NCI-H748 (cell line): ENCODE measurements at regions not wholly inside any gene's neighbourhood (a gene's known extent, or its start where the extent isn't known, plus 50 kb on each side); places are given as distances from the start of the nearest gene placed in this dataset.
"Not testable (repeated sequence)": the region's sequence is repeated elsewhere in the genome, so short reads cannot be mapped to it uniquely, and the experiment has no call there.

ENCODE experiments used
- DNase-seq: peaks from one replicate; lab custom pipeline; 2025; ENCODE audit not compliant: unreplicated experiment; lab: John Stamatoyannopoulos, UW

- no peak for DNase-seq
Observed at GRCh38 chr20:24832518-24832917, 116.6 kb upstream of the CST7 start.

DNA sequence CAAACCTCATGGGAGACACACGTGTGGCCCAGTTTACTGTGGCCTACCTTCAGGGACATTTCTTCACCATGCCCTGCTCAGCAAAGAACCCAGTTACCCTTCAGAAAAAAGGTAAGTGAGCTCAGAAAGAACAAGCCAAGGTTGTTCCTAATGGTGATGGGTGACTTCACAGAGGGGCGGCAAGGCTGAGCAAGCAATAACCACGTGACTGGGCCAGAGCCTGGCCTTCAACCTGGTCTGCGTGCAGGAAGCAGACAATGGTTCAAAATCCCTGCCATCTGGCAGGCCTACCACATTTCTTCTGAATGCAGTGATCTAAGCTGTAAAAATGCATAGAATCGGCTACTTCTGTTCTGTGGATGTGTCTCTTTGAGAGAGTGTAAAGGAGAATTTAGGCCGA lies 115.5 kb upstream of the CST7 start:
- no peak for DNase-seq

DNA sequence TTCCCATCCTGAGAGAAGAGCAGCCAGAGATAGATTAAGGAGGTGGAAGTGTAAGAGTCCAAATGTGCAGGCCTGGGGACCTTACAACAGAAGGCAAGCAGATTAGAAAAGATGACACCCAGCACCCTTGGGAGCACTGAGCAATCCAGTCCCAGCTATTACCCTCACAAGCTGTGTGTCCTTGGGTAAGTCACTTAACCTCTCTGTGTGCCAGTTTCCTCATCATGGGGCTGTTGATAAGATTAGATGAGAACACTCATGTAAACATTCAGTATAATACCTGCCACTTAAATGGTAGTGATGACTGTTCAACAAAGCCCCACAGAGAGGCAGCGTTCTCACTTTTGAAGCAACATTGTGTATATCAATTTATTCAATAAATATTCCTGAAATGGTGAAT lies 114.8 kb upstream of the CST7 start:
- DNase-seq = no peak

DNA sequence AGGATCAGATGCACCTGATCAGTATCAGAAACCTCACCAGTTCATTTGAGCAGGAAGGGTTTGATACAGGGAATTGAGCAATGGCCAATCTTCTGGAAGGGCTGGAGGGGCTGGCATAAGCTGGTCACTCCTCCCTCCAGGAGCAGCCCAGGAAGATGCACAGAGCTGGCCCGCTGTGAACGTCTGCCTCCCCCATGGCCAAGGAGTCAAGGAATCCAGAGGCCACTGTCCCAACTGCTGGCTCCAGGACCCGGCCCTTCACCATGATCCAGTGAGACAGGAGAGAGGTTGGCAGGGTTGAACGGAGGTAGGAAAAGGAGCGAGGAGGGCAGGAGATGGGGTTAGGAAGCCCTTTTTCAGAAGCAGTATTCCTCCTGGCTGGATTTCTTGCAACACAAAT lies 113.9 kb upstream of the CST7 start:
- no peak for DNase-seq

DNA sequence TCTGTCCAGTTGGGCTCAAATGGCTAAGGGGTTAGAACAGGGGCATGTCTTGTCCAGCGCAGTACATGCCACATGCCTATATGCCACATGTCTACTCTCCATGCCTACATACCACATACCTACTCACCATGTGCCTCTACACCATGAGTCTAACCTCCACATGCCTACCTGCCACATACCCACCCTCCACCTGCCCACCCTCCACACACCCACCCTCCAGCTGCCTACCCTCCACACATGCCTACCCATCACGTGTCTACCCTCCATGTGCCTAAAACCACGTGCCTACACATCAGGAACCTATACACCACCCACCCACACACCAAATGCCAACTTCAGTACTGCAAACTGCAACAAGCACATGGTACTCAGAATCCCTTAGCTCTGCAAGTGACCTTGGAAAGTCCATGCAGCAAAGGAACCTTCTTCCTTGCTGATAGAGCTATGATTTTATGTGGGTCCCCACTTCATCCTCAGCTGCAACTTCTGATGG lies 113.0 kb upstream of the CST7 start:
- no peak for DNase-seq

DNA sequence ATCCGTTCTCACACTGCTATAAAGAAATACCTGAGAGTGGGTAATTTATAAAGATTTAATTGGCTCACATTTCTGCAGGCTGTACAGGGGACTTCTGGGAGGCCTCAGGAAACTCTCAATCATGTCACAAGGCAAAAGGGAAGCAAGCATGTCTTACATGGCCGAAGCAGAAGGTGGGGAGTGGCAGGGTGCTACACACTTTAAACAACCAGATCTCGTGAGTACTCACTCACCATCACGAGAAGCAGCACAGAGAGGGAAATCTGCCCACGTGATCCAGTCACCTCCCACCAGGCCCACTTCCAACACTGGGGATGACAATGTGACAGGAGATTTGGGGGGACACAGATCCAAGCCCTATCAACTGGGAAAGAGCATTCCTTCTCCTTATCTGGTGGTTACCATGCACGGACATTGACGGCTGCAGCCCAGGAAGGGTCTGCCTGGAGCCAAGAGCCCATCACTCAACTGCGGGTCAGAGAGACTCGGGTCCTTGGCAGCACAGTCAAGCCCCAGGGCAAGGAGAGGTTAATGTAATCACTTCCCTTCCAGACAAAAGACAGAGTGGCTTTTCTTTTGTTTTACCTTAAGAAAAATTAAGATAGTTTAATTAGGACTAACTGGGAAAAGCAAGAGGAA lies 112.3 kb upstream of the CST7 start:
- DNase-seq = no peak

DNA sequence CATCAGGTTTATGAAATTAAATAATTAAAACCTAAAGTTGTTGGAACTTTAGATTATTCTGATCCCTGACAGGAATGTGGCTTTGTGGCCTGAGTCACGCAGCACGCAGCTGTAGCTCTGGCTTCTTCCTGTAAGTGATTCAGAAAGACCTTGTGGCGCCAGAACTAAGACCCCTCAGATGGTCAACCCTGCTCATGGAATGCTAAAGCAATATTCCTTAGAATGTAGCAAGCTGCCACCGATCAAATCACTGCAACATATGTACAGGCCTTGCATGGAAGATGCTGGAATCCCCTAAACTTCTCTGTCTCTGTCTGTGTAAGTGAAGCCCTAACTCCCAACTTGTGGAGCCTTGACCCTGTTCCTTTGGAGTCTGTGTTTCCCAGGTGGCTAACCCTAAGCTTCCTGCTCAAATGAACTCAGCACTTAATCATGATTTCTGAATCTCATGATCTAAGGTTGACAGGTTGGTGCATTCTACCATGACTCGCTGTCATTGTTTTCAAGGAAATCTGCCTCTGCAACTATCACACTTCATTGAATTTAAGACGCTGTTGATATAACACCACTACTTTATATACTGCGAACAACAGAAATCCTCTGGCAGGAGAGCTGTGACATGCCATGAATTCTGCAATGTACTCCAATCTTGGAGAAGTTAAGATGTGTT lies 111.2 kb upstream of the CST7 start:
- DNase-seq = no peak

- no peak for DNase-seq
Observed at GRCh38 chr20:24838546-24839535, 110.2 kb upstream of the CST7 start.

DNA sequence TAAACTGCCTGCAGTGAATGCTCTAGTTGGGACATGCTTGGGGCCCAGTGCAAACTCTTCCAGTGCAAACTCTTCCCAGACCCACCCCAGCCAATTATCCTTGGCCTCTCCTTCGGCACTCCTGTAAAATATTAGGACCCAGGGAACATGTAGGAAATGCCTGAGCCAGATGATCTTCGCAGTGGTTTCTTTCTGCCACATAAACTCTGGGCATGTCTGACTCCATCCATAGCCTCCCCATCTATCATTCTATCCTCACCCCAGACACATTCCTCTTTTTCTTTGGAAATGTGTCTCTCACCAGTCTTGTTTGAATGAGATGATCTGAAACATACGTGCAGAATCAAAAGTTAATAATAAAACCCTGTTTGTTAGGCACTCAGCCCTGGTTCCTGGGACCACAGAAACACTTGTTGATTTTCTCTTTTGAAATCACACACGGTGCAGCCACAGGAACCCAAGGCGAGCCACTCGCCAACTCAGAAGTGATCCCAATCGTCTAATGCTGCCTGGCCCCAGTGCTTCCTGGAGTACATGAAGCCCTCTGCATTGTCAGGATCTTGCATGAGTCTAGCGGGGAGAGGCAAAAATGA lies 108.9 kb upstream of the CST7 start:
- no peak for DNase-seq

DNA sequence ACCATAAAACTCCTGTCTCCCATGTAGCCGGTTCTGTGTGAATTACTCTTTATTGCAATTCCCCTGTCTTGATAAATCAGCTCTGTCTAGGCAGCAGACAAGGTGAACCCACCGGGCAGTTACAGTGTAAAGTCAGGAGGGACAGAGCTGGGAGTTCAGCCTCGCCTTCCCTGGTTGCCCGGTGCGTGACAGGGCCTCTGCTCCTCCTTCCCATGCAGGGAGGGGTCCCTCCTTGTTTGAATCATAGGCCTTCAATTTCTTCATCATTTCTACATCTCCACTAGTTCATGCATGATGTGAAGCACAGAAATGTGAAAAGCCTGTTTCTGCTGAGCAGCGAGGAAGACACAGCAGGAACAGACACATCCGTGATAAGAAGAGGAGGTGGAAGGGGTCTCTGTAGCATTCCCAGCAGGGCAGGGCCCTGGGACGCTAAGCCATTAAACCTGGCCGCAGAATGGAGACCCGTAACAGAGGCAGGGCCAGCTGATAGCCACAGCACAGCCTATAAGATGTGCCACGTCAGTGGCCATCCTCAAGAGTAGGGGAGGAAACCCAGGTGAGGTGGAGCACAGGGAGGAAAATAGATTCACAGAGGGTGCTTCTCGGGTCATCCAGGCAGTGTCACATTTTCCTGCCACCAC lies 106.7 kb upstream of the CST7 start:
- no peak for DNase-seq

DNA sequence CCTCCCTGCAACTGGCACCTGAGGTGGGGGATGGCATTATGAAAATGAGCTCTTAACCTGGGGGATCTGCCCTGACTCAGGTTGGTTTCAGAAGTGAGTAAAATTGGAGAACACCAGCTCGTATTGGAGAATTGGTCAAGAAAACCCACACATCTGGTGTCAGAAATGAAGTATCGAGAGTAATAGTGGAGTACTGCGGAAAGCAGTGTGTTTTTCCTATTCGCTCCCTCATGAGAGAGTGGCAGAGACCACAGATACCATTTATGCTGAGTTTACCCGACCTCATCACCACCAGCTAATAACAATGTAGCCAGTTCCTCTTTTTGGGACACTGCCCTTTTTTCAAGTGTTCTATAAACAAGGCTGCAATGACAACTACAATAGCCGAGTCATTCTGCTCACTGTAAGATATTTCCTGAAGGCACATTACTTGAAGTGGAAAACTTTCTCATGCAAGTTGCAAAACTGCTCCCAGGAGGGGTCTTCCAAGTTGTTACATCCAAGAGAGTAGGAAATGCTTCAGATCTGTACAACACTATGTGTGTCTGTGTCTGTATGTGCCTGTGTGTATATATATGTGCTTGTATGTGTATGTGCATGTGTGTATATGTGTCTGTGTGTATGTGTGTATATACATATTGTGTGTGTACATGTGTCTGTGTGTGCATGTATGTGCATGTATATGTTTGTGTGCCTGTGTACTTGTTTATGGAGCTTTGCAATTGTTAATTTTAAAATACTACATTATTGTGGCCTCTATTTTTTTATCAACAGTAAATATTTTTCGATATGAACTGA lies 106.0 kb upstream of the CST7 start:
- DNase-seq = peak; percentile 15

DNA sequence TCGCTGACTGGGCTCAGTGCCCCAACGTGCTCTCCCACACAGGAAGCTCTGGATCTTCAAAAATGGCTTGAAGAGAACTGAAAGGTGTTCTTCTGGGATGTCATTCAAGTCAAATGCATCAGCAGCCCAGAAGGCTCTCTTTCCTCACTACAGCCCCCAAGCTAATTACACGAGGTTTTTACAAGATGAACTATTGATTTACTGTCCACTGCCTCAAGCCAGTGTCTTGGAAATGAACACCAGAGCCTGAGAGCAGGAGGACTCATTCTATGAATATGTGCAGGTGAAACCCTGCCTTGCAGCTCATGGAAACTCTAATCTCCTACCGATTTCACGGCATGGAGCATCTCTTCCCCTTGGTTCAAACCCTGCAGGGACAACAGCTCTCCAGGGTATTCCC lies 98.9 kb upstream of the CST7 start:
- DNase-seq = no peak

DNA sequence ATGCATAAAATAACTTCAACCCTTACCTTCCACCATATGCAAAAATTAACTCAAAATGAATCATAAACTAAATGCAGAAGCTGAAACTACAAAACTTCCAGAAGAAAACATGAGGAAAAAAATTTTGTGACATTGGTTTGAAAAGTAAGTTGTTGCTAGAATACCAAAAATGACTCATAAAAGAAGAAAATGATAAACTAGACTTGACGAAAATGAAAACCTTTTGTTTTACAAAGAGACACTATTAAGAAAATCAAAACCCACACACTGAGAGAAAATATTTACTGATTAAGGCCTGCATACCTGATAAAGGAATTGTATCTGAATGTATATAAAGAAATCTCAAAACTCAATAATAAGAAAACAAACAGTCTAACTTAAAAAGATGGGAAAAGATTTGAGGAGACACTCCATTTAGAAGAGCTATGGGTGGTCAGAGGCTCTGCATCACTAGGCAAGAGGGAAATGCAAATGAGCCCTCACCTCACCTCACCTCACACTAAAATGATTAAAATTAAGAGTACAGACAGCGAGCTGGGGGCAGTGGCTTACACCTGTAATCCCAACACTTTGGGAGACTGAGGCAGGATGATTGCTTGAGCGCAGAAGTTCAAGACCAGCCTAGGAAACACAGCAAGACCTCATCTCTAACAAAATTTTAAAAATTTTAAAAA lies 97.6 kb upstream of the CST7 start:
- DNase-seq = no peak

DNA sequence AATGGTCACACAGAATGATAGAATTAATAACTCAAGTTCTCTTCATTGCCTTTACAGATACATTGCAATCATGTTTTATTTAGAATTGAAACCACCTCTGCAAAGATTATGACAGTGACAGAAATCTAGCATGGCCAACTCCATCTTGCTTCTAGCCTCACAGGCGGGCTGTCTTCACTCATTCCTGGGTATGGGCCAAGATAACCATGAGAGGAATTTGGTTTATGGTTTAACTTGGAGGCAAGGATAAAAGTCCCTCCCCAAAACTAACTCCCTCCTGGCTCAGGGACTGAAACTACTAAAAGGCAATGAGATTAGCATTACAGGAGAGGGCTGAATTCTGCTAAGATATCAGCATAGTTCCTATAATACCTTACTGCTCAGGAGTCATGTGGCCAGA lies 95.2 kb upstream of the CST7 start:
- DNase-seq = no peak

DNA sequence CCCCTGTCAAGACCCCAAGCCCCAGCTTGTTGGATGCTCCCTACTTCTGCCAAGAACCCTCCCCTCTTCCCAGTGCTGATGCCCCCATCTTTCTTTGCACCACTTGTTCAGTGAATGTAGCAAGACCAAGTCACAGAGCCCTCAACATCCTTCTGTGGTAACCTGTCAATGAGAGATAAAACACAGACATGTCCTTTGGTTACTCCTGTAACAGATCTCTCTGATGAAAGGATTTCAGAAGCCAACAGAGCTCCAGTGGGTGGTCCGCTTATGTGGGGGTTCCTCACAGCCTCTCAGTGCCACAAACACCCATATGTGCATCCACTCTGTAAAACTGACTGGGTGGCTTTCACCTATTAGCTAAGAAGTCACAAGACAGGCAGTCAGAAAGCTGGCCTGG lies 93.2 kb upstream of the CST7 start:
- no peak for DNase-seq

GRCh38 chr20:24858500-24858899 lies 90.6 kb upstream of the CST7 start:
- not testable (repeated sequence) for DNase-seq

DNA sequence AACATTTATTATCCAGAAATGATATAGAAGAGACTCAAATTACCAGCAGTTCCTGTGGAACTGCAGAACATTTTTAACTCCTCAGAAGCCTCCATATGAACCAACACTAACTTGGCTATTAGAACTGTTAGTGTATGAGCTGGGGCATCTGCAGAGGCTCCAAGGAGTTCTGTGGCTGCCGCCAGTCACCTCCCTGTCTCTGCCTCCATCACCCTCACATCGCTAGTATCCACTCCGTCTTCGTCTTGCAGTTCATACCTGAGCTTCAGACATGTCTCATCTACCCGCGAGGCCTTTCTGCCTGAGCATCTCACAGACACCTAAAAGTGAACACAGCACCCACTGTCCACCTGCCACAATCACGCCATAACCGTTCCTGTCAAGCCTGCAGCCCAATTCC lies 89.5 kb upstream of the CST7 start:
- no peak for DNase-seq

DNA sequence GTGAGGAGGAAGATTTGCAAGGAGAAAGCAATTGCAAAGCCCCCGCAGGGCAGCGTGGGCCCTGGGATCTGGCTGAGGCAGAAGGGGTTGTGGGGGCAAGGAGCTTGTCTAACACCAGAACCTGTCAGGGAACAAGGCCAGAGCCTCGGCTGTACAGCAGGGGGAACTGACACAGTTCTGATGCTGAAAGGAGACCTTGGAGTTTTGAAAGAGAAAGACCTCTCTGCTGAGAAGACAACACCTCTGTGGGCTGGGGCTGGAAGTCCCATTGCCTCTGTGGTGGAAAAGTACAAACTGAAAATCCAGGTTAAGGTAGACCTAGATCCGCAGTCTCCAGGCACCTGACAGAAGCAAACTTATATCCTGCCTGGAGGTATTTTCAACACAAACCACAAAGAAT lies 86.9 kb upstream of the CST7 start:
- no peak for DNase-seq

DNA sequence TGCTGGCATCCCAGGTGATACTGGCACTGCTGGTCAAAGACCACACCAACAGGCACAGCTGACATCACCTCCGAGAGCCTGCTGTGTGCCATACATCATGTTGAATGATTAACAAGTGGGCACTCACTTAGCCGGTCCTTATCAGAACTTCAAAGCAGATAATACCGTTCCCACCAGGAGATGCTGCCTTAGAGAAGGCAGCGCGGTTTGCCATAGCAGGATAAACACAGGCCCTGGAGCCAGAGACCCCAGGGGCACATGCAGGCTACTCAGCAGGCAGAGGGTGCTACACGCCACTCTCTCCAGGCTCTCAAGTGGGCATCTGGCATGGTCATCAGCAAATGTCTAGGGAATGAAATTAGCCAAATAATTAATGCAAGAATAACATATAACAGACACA lies 86.5 kb upstream of the CST7 start:
- DNase-seq = no peak

DNA sequence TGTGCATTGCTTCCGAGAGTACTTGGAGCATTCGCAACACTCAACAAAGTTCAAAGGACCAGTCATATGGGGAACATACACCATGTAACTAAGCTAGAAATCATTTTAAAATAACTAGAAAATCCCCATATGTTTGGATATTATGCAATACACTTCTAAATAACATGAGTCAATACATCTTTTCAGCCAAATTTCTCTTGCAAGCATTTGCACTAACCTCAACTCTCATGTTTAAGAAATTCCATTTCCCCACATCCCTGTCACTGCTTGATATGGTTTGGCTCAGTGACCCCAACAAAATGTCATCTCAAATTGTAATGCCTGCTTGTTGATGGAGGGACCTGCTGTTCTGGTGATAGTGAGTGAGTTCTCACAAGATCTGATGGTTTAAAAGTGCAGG lies 85.7 kb upstream of the CST7 start:
- DNase-seq = no peak
